Natural killer cell treated with Interleukin-12 subunit alpha and Interleukin-12 subunit beta and Interleukin-15 and Interleukin-18, amount 100 ng/mL, for 72 hours (primary cell): ENCODE measurements at regions not wholly inside any gene's neighbourhood (a gene's known extent, or its start where the extent isn't known, plus 50 kb on each side); places are given as distances from the start of the nearest gene placed in this dataset.

Experiments used
- ATAC-seq, 2 donors: fragments of 150-1000 bp; cut with Tn5 transposase in 1 of 2; sonication (Bioruptor Pico), chemical (Tn5 transposase) in 1 of 2; 2 replicates each; pipeline ENCODE4 v1.10.0; 2021
- DNase-seq: peaks from one replicate; pipeline ENCODE4 v3.0.0; 2022; ENCODE audit warnings: low spot score
- H3K27ac Mint-ChIP-seq, 2 donors: 1 replicate in 1 of 2; 2 replicates in 1 of 2; pipeline ENCODE4 v1.8.0; 2022; ENCODE audit warnings: mixed read lengths in 2 of 2, mild to moderate bottlenecking in 1 of 2, moderate library complexity in 1 of 2
- H3K27me3 Mint-ChIP-seq, 2 donors: 1 replicate in 1 of 2; 2 replicates in 1 of 2; pipeline ENCODE4 v1.8.0; 2022; ENCODE audit warnings: mixed read lengths in 2 of 2
- H3K36me3 Mint-ChIP-seq: one replicate; pipeline ENCODE4 v1.8.0; 2022; ENCODE audit warnings: mixed read lengths
- H3K4me1 Mint-ChIP-seq, 2 donors: 1 replicate in 1 of 2; 2 replicates in 1 of 2; pipeline ENCODE4 v1.8.0; 2022; ENCODE audit warnings: low read depth in 2 of 2, mixed read lengths in 2 of 2, mild to moderate bottlenecking in 1 of 2
- H3K4me3 Mint-ChIP-seq: one replicate; pipeline ENCODE4 v1.8.0; 2022; ENCODE audit warnings: mixed read lengths
- H3K9me3 Mint-ChIP-seq: 2 replicates; pipeline ENCODE4 v1.8.0; 2022; ENCODE audit warnings: mixed read lengths

DNA sequence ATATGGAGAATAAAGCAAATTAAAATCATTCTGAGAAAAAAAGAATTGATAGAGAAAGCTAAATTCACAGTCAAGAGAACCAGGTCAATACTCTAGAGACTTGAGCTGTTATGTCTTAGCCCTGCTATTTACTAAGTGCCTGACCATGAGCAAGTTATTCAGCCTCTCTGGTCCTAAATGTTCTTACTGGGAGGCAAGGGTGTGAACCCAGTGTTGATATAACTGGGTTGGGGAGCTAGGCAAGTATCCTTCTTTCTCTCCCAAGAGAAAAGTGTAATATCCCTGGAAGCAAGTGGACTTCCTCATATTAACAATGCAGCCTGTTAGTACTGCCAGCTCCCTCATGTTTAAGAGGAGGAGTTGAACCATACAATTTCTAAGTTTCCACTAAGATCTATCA, 488.9 kb upstream of the RASGRP1 start:
- no peak for ATAC-seq
- H3K9me3 Mint-ChIP-seq, result peaks cover 12% of the 10 kb centered on the region
- H3K36me3 Mint-ChIP-seq, result peaks cover 11% of the 10 kb centered on the region
- H3K27me3 Mint-ChIP-seq, result peaks cover 25 to 26% of the 10 kb centered on the region in 2 donors
- DNase-seq, result no peak
- H3K4me1 Mint-ChIP-seq, result no peaks in the 10 kb centered on the region
- no peak overlapping the region for H3K27ac Mint-ChIP-seq
- H3K4me3 Mint-ChIP-seq, result no peak overlapping the region

DNA sequence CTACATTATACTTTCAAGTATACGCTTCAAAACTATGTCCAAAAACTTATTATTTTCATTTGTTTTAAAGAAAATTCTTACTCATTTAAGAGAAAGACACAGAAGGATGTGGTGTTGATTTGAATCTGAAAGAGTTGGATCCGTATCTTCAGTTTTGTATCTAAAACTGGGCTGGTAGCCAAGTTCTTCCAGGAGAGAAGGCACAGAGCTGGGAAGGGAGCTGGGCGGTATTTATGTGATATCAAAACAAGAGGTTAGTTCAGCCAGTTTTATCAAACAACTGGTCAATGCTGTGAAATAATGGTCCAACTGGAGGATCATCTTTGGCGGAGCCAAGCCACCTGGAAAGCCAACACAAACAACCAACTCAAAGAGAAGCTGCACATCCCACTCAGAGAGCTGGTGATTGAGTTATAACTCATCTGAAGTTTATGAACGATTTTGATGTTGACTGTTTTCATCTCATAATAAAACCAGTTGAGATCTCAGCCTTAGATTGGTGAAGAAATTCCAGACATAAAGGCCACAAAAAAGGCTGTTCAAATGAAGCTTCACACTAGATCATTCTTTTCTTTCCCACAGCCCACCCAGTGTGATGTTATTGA, 489.6 kb upstream of the RASGRP1 start:
- Mint-ChIP-seq H3K9me3 (peaks cover 9% of the 10 kb centered on the region), H3K4me1 (no peaks in the 10 kb centered on the region), H3K4me3 (no peak overlapping the region), H3K27ac (no peak overlapping the region), H3K27me3 (peaks cover 26 to 28% of the 10 kb centered on the region in 2 donors), H3K36me3 (peaks cover 4% of the 10 kb centered on the region)
- DNase-seq (no peak), ATAC-seq (no peak)

DNA sequence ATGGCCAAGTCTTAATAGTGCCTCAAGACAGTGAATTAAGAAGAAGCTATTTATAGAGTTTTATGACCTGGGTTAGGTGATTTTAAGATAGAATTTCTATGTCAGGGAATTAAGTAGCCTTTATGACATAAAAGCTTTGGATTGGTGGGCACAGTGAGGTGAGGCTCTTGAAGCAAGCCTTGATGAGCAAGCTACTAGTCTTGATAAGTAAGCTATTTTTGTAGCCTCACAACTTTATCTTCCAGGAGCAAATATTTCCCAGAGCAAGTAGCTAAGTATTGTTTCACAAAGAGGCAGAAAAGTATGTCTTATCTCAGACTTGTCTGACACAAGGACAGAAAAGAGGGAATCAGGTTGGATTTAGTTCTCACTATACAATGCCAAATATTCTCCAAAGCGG, 491.7 kb upstream of the RASGRP1 start:
- Mint-ChIP-seq H3K4me1 (no peaks in the 10 kb centered on the region), H3K27me3 (peaks cover 20 to 32% of the 10 kb centered on the region in 2 donors), H3K9me3 (no peaks in the 10 kb centered on the region), H3K4me3 (no peak overlapping the region), H3K36me3 (no peaks in the 10 kb centered on the region), H3K27ac (no peak overlapping the region)
- DNase-seq (no peak), ATAC-seq (no peak)

DNA sequence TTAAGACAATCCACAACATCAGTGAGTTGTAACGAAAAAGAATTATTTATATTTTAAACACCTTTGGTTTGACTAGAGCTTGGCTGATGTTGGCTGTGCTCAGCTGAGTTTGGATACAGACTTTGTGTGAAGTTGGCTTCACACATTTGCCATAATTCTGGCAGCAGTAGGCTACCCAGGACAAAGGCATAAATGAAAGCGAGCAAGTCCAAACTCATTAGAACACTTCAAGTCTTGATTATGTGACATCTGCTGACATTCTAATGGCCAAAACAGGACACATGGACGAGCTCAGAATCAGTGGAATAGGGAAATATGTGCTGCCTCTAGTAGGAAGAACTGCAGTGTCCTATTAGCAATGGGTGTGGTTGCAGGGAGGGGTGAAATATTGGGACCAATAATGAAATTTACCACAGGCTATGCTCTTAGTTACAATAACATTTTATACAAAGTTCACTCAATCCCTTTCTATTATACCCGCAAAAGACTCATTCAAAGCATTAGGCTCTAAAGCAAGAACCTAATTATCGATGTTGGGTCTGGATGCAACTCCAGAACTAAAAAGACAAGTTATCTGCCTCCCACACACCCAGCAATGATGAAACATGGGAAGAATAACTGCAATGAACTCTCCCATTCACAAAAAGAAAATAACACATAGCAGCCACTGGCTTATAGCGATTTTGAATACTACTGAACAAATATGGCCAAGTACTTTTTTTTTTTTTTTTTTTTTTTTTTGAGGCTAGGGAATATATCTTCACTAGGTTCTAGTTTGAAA, 493.9 kb upstream of the RASGRP1 start:
- Mint-ChIP-seq H3K9me3 (no peaks in the 10 kb centered on the region), H3K4me3 (no peak overlapping the region), H3K27ac (no peak overlapping the region), H3K36me3 (no peaks in the 10 kb centered on the region), H3K4me1 (no peaks in the 10 kb centered on the region), H3K27me3 (peaks cover 17 to 42% of the 10 kb centered on the region in 2 donors)
- DNase-seq (no peak), ATAC-seq (no peak)

DNA sequence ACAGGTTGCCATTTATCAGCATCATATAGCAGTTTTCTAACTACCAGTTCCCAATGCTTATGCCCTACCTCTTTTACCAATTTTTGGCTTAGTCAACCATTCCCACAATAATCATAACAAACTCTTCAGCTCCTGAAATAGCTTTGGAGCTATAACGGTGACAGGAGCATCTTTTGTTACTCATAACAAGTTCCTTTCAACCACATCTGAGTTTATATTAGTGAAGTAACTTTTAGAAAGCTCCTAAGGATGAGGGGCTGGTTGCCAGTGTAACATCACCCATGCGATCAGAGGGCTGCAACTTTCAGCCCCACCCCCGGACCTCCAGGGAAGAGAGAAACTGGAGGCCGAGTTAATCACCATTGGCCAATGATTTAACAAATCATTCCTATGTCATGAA, 495.3 kb upstream of the RASGRP1 start:
- Mint-ChIP-seq H3K4me1 (no peaks in the 10 kb centered on the region), H3K9me3 (no peaks in the 10 kb centered on the region), H3K4me3 (no peak overlapping the region), H3K36me3 (no peaks in the 10 kb centered on the region), H3K27me3 (peaks cover 18 to 47% of the 10 kb centered on the region in 2 donors), H3K27ac (no peak overlapping the region)
- DNase-seq (no peak), ATAC-seq (no peak)

DNA sequence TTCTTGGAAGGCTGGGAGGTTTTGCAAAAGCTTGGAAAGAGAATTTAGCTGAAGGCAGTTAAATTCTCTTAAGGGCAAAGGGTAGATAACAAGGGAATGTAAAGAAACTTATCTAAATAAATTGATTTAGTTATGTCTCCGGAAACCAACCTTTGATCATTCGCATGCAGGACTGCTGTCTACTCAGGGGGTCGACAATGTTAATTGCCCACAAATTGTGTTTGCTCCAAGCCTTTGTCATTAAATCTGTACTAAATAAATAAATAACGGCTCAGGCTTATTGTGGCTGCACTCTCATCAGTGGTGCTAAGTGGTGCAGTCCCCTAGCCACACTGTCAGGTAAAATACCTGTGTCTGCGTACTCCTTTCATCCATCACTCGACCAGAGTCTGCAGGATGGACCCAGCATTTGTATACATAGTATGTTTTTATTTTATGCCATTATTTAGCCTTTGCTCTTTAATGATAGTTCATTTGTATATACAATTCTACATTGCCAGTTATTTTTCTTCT, 497.4 kb upstream of the RASGRP1 start:
- ATAC-seq (no peak), DNase-seq (no peak)
- Mint-ChIP-seq H3K4me1 (no peaks in the 10 kb centered on the region), H3K9me3 (no peaks in the 10 kb centered on the region), H3K36me3 (no peaks in the 10 kb centered on the region), H3K4me3 (no peak overlapping the region), H3K27me3 (peaks cover 19 to 49% of the 10 kb centered on the region in 2 donors), H3K27ac (no peak overlapping the region)

DNA sequence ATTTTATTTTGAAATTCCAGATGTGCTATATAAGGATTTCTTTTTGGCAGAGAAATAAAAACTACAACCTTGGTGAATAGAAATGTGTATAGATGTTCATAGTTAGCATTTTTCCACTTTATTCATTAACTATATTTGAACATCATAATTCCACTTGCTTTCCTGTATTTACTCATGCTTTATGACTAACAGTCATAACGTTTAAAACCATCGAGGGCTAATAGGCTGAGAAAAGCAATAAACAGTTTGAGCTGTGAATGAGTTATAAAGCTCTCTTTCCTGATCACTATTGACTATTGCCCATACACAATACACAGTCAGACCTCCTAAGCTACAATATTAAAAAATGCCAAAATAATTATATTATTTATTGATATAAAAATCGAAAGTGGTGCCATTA, 502.1 kb upstream of the RASGRP1 start:
- Mint-ChIP-seq H3K9me3 (no peaks in the 10 kb centered on the region), H3K4me1 (peaks cover 0 to 6% of the 10 kb centered on the region in 2 donors), H3K27me3 (peaks cover 27 to 55% of the 10 kb centered on the region in 2 donors), H3K4me3 (no peak overlapping the region), H3K27ac (no peak overlapping the region), H3K36me3 (no peaks in the 10 kb centered on the region)
- ATAC-seq (no peak), DNase-seq (no peak)

DNA sequence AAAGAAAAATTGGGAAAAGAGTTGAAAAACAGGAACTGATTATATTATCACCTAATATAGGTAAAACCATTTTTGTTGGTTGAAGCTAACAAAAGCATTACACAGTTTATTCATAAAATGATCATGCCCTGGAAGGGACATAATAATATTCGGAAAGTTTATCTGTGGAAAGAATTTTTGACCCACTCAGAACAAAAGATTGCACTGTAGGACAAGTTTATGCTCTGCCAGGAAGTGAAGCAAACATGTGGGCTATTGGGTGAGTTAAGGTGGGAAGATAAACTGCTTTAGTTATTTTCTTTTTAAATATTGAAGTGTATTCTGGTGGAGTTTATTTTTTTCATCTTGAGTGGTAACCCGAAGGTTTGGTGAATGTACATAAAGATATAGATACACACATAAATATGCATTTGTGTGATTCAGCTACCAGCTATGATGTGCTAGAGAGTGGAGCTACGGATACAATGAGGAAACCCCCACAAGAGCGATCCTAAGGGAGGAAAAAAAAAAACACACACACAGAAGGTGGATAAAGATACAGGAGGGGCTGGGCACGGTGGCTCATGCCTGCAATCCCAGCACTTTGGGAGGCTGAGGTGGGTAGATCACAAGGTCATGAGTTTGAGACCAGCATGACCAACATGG, 506.4 kb upstream of the THBS1 start:
- DNase-seq, result no peak
- peaks cover 17 to 30% of the 10 kb centered on the region in 2 donors for H3K27me3 Mint-ChIP-seq
- H3K9me3 Mint-ChIP-seq, result no peaks in the 10 kb centered on the region
- H3K27ac Mint-ChIP-seq, result no peak overlapping the region
- no peak for ATAC-seq
- H3K4me1 Mint-ChIP-seq, result peaks cover 0 to 6% of the 10 kb centered on the region in 2 donors
- no peaks in the 10 kb centered on the region for H3K36me3 Mint-ChIP-seq
- no peak overlapping the region for H3K4me3 Mint-ChIP-seq

DNA sequence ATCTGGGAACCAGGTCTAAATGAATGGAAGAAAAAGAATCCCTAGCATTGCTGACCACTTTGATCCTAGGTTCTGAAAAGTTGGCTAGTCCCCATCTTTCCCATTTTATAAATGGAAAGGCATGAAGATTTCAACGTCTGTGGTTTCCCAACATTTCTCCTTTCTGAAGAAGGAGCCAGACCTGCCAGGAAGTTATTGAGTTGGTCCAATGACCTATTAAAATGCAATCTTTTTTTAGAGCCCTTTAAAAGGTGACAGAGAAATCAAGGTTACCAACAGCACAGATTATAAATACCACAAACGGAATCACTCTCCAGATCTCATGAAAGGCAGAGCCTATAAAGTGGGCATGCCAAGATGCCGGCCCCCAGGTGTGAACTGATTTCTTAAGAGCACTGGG, 505.6 kb upstream of the THBS1 start:
- DNase-seq, result no peak
- no peak overlapping the region for H3K27ac Mint-ChIP-seq
- H3K4me3 Mint-ChIP-seq, result no peak overlapping the region
- peaks cover 14 to 24% of the 10 kb centered on the region in 2 donors for H3K27me3 Mint-ChIP-seq
- H3K4me1 Mint-ChIP-seq, result peaks cover 0 to 5% of the 10 kb centered on the region in 2 donors
- ATAC-seq, result no peak
- no peaks in the 10 kb centered on the region for H3K9me3 Mint-ChIP-seq
- no peaks in the 10 kb centered on the region for H3K36me3 Mint-ChIP-seq

DNA sequence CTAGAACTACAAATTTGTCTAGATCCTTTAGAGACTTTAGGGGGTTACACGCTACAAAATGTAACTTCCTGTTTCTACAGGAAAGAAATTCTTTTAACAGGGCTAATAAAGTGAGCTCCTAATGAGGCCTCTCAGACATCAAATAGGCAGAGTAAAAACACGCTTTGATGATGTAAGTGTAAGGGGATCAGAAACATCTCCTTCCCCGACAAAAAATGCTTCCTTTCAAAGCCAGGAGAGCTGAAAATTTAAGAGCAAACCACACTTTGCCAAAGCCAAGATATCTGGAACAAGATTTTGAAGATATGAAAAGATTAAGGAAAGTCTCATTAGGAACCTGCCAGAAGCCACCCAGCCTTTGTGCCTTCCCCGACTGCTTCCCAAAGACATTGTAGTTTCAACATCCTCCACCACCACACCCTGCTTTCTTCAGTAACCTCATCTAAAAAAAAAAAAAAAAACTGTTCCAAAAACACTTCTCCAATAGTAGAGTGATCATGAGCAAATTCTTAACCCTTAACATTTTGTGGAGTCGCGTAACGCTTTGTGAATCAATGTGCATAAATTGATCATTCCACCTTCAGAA, 505.0 kb upstream of the THBS1 start:
- H3K36me3 Mint-ChIP-seq, result no peaks in the 10 kb centered on the region
- H3K4me3 Mint-ChIP-seq, result no peak overlapping the region
- no peak for ATAC-seq
- H3K4me1 Mint-ChIP-seq, result no peaks in the 10 kb centered on the region
- no peaks in the 10 kb centered on the region for H3K9me3 Mint-ChIP-seq
- H3K27me3 Mint-ChIP-seq, result peaks cover 10 to 19% of the 10 kb centered on the region in 2 donors
- DNase-seq, result no peak
- no peak overlapping the region for H3K27ac Mint-ChIP-seq

DNA sequence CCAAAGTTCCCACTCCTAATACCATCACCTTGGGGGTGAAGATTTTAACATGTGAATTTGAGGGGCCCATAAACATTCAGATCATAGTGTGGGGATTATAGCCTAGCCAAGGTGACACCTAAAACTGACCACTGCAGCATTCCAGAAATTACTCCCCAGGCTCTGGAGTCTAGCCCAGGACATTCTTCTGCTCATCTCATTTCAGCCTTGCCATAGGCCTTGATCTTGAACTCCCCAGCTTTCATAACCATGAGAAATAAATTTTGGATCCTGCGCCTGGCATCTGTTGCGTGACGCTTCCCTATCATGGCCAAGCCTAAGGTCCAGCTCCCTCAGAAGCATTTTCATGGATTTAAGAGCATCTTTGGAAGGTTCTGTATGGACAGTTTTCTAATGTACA, 502.9 kb upstream of the THBS1 start:
- Mint-ChIP-seq H3K4me3 (no peak overlapping the region), H3K9me3 (no peaks in the 10 kb centered on the region), H3K27me3 (peaks cover 5 to 15% of the 10 kb centered on the region in 2 donors), H3K27ac (no peak overlapping the region), H3K4me1 (peaks cover 0 to 4% of the 10 kb centered on the region in 2 donors), H3K36me3 (no peaks in the 10 kb centered on the region)
- ATAC-seq (no peak), DNase-seq (no peak)

DNA sequence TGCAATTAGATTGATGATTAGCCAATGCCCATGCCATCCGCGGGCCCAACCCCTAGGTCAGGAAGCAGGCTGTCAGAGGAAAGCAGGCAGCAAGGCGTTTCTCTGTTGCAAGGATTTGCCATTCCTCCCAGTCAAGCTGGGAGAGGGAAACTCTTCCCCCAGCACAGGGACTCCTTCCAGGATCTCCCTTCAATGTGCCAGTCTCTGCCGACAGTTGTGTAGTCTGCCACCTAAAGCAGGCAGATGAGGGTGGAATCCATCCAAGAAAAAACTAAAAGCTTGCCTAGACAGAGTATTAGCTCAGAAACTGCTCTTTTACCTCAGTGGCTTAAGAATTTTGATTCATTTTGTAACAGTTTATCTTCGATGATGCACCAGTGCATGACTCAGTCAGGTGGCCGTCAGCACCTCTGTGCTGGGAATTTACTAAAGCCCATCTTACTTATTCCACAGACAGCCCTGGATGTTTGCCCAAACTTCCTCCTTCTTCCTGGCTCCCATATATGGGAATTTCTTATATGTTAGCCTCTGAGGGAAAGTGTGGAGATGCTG, 501.5 kb upstream of the THBS1 start:
- Mint-ChIP-seq H3K9me3 (no peaks in the 10 kb centered on the region), H3K27ac (no peak overlapping the region), H3K4me1 (peaks cover 7 to 15% of the 10 kb centered on the region in 2 donors), H3K27me3 (peaks cover 5 to 13% of the 10 kb centered on the region in 2 donors), H3K36me3 (no peaks in the 10 kb centered on the region), H3K4me3 (no peak overlapping the region)
- ATAC-seq (no peak), DNase-seq (no peak)

DNA sequence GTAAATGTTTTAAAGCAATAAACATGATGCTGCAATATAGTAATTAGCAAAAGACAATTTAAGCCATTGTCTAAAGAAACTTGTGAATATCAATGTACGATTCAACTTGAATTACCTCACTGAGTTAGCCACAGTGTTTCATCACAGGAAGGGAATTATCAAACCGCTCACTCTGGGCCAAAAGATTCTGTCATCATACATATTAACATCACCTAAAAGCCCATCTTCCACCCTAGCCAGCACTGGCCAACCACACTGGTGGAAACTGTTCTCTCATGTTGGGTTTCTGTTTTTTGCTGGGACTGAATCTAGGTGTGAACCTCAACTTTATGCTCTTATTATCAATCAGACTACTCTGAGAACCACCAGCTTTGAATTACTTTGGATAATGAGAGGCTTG, 497.7 kb upstream of the THBS1 start:
- DNase-seq (peak; percentile 72), ATAC-seq (peak; percentile 81 to 86)
- H3K4me3 Mint-ChIP-seq, result no peak overlapping the region
- H3K36me3 Mint-ChIP-seq, result no peaks in the 10 kb centered on the region
- H3K27me3 Mint-ChIP-seq, result peaks cover 7 to 21% of the 10 kb centered on the region in 2 donors
- no peaks in the 10 kb centered on the region for H3K9me3 Mint-ChIP-seq
- peaks cover 17 to 23% of the 10 kb centered on the region in 2 donors for H3K4me1 Mint-ChIP-seq
- peak overlapping the region in 1 of 2 donors; percentile 16 for H3K27ac Mint-ChIP-seq
